ENCODE measurements at regions not wholly inside any gene's neighbourhood (a gene's known extent, or its start where the extent isn't known, plus 50 kb on each side); places are given as distances from the start of the nearest gene placed in this dataset.

DNA sequence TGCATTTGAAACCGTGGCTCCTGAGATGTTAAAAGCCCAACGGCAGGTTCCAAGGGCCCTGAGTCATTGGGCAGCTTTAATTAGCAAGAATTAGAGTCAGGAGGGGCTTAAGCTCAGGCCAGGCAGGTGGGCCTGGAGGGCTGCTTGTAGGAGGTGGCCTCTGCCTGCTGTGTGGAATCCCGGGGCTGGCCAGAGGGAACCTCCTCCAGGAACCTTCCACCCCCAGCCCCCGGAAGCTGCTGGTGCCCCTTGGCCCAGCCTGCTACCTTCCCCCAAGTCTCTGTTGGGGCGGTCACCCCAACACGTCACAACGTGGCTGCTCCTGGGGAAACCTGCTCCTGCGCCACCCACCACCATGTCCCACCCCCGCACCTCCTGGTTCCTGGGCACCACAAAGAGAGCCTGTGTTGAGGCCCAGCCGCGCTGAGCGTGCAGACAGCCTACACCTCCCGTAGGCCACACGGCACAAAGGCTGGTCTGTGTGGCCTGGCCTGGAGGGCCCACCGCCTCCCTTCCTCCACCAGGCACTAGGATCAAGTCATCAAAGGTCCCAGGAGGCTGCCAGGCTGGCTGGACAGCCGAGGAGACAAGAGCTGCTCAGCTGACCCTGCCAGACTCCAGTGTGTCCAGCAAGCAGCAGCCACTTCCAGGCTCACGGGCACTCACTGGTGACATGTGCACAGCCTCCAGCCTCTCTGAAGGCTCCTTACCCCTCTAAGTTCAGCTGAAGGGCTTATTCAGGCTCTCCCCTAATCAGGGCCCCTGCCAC lies 86.3 kb downstream of the SNX5 start:
- Histone ChIP-seq H3K36me3 (ENCODE audit: control insufficient read depth, insufficient read depth, low read length) (no peaks in the 10 kb centered on the region), H3K27ac (ENCODE audit: low read depth, low read length) (no peak overlapping the region), H3K27me3 (ENCODE audit: control insufficient read depth, insufficient read depth, low read length) (no peaks in the 10 kb centered on the region), H3K9ac (ENCODE audit: low read depth, low read length) (no peak overlapping the region), H3K9me3 (ENCODE audit: control insufficient read depth, insufficient read depth, low read length) (no peaks in the 10 kb centered on the region), H3K4me3 (ENCODE audit: low read depth, low read length) (no peak overlapping the region), H3K4me1 (ENCODE audit: control insufficient read depth, insufficient read depth, low read length) (no peaks in the 10 kb centered on the region; the same call in none of the 2 replicates)

DNA sequence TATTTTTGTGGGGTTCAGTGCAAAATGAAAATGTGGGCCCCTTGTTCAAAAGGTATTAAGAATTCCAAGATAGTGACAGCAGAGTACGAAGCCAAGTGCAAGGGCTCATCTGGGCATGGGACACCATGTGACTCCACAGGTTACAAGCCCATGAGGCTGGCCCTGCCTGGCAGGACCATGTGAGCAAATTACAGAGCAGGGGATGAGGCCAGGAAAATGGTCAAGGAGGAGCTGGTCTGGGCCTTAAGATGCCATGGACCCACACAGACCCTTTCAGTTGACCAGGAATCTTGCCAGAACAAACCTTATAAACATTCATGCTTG lies 86.9 kb downstream of the SNX5 start:
- H3K27ac ChIP-seq (ENCODE audit: low read depth, low read length) = no peak overlapping the region
- no peaks in the 10 kb centered on the region; the same call in none of the 2 replicates for H3K4me1 ChIP-seq (ENCODE audit: control insufficient read depth, insufficient read depth, low read length)
- H3K27me3 ChIP-seq (ENCODE audit: control insufficient read depth, insufficient read depth, low read length) = no peaks in the 10 kb centered on the region
- no peak overlapping the region for H3K9ac ChIP-seq (ENCODE audit: low read depth, low read length)
- H3K9me3 ChIP-seq (ENCODE audit: control insufficient read depth, insufficient read depth, low read length) = no peaks in the 10 kb centered on the region
- H3K4me3 ChIP-seq (ENCODE audit: low read depth, low read length) = no peak overlapping the region
- no peaks in the 10 kb centered on the region for H3K36me3 ChIP-seq (ENCODE audit: control insufficient read depth, insufficient read depth, low read length)

DNA sequence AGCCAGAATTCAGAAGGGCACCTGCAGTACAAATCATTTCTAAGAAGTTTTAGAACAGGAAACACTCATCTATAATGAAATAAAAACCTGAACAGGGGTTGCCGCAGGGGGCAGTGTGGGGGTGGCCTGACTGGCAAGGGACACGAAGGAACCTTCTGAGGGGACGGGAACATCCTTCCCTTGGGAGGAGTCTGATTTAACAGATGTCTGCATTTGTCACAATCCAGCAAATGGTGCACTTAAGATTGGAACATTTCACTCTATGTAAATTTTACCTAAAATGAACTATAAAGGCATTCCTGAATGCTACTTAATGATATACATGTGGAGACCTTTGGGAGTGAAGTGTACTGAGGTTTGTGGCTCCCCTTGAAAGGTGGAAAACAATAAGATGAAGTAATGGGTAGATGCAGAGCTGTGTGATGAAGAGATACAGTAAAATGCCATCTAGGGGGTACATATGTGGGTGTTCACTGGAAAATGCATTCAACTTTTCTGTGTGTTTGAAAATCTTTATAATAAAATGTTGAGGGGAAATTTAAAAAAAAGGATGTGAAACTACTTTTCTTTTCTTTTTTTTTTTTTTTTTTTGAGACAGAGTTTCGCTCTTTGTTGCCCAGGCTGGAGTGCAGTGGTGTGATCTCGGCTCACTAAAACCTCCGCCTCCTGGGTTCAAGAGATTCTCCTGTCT lies 89.5 kb downstream of the SNX5 start:
- no peaks in the 10 kb centered on the region for H3K27me3 ChIP-seq (ENCODE audit: control insufficient read depth, insufficient read depth, low read length)
- H3K9ac ChIP-seq (ENCODE audit: low read depth, low read length) = no peak overlapping the region
- H3K4me1 ChIP-seq (ENCODE audit: control insufficient read depth, insufficient read depth, low read length) = peaks cover 14% of the 10 kb centered on the region
- no peak overlapping the region for H3K27ac ChIP-seq (ENCODE audit: low read depth, low read length)
- no peaks in the 10 kb centered on the region for H3K9me3 ChIP-seq (ENCODE audit: control insufficient read depth, insufficient read depth, low read length)
- H3K4me3 ChIP-seq (ENCODE audit: low read depth, low read length) = no peak overlapping the region
- no peaks in the 10 kb centered on the region for H3K36me3 ChIP-seq (ENCODE audit: control insufficient read depth, insufficient read depth, low read length)

DNA sequence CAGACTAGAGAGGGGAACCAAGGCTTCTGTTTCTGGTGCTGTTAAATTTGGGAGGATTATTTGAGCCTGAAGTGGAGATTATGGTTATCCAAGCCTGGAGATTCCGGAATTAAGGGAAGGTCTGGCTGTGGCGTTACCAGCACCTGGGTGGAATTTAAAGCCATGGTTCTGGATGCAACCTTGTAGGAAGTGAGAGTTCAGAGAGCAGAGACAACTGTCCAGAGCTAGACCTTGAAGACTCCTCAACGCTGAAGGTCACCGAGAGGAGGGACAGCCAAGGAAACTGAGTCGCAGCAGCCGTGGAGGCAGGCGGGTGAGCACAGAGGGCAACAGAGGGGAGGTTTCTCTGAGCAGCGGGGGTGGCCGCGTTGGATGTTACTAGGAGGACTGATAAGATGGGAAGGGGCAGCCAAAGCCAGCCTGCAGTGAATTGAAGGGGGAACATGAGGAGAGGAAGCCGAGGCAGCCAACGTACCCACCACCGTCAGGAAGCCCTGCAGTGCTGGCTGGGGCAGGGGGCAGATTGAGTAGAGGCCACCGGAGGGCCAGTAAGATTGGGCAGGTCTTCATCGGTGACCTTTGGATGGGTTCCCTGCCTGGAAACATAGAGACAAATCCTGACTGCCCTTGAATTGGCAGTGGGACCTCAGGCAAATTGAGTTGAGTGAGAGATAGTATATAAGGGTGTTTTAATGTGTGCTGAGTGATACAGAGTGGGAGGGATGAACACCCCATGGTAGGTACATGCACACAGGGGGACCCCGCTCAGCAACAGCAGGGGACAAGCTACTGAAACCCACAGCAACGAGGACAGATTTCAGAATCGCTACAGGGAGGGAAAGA lies 90.3 kb downstream of the SNX5 start:
- Histone ChIP-seq H3K4me1 (ENCODE audit: control insufficient read depth, insufficient read depth, low read length) (peaks cover 19% of the 10 kb centered on the region), H3K27me3 (ENCODE audit: control insufficient read depth, insufficient read depth, low read length) (no peaks in the 10 kb centered on the region), H3K9me3 (ENCODE audit: control insufficient read depth, insufficient read depth, low read length) (no peaks in the 10 kb centered on the region), H3K36me3 (ENCODE audit: control insufficient read depth, insufficient read depth, low read length) (no peaks in the 10 kb centered on the region), H3K27ac (ENCODE audit: low read depth, low read length) (no peak overlapping the region), H3K4me3 (ENCODE audit: low read depth, low read length) (no peak overlapping the region), H3K9ac (ENCODE audit: low read depth, low read length) (no peak overlapping the region)

DNA sequence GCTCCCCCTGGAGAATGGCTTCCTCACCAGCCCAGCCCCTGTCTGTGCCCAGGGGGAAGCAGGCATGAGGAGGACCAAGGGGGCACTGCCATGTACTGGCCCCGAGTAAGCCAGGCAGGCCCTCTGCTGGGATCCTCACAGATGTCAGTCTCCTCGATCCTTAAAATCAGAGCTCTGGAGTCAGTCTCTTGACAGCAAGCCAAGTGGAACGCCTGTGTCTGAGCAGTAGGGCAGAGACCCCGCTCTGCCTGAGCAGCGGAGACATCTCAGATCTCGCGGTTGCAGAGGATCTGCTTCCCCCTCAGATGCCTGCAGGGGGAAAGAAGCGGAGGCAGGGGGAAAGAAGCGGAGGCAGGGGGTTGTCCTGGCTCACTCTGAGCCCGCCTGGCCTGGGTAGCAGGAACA lies 92.6 kb downstream of the SNX5 start:
- H3K4me1 ChIP-seq (ENCODE audit: control insufficient read depth, insufficient read depth, low read length) = peaks cover 39% of the 10 kb centered on the region
- no peak overlapping the region for H3K27ac ChIP-seq (ENCODE audit: low read depth, low read length)
- H3K36me3 ChIP-seq (ENCODE audit: control insufficient read depth, insufficient read depth, low read length) = no peaks in the 10 kb centered on the region

DNA sequence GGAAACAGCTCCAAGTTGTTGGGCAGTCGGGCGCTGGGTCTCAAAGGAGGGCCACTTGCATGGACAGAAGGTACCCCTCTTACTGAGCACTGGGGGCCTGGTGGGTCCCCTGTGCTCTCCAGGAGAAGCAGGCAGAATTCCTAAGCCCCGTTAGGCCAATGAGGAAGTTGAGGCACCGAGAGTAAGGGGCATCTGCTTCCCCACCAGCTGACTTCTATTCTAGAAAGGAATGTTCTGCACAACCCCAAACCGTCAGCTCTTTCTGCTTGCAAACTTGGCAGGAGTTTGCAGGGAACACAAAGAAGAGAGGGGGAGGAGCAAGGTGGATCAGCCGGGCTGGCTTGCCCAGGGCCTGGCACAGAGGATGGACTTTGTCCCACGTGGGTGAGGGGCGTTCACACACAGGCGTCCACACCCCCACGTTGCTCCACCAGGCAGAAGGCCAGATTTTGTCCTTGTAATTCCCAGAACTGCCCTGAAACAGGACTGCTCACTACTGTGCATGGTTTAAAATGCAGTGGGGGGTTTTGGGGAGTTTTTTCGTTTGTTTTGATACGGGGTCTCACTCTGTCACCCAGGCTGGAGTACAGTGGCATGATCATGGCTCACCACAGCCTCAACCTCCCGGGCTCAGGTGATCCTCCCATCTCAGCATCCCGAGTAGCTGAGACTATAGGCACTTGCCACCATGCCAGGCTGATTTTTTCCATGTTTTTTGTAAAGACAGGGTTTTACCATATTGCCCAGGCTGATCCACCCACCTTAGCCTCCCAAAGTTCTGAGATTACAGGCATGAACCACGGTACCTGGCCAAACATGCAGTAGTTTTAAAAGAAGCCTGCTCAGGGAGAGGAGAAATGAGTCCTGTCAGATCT lies 93.3 kb downstream of the SNX5 start:
- Histone ChIP-seq H3K27ac (ENCODE audit: low read depth, low read length) (no peak overlapping the region), H3K36me3 (ENCODE audit: control insufficient read depth, insufficient read depth, low read length) (no peaks in the 10 kb centered on the region), H3K4me3 (ENCODE audit: low read depth, low read length) (no peak overlapping the region), H3K4me1 (ENCODE audit: control insufficient read depth, insufficient read depth, low read length) (peaks cover 43% of the 10 kb centered on the region), H3K27me3 (ENCODE audit: control insufficient read depth, insufficient read depth, low read length) (no peaks in the 10 kb centered on the region), H3K9me3 (ENCODE audit: control insufficient read depth, insufficient read depth, low read length) (no peaks in the 10 kb centered on the region), H3K9ac (ENCODE audit: low read depth, low read length) (no peak overlapping the region)

More for the DNA sequence above, 92.6 kb downstream of the SNX5 start:
- Histone ChIP-seq H3K9me3 (ENCODE audit: control insufficient read depth, insufficient read depth, low read length) (no peaks in the 10 kb centered on the region), H3K27me3 (ENCODE audit: control insufficient read depth, insufficient read depth, low read length) (no peaks in the 10 kb centered on the region), H3K9ac (ENCODE audit: low read depth, low read length) (0 out of 2 replicates have a peak overlapping the region, but pooled peaks have one; percentile 20), H3K4me3 (ENCODE audit: low read depth, low read length) (no peak overlapping the region)

DNA sequence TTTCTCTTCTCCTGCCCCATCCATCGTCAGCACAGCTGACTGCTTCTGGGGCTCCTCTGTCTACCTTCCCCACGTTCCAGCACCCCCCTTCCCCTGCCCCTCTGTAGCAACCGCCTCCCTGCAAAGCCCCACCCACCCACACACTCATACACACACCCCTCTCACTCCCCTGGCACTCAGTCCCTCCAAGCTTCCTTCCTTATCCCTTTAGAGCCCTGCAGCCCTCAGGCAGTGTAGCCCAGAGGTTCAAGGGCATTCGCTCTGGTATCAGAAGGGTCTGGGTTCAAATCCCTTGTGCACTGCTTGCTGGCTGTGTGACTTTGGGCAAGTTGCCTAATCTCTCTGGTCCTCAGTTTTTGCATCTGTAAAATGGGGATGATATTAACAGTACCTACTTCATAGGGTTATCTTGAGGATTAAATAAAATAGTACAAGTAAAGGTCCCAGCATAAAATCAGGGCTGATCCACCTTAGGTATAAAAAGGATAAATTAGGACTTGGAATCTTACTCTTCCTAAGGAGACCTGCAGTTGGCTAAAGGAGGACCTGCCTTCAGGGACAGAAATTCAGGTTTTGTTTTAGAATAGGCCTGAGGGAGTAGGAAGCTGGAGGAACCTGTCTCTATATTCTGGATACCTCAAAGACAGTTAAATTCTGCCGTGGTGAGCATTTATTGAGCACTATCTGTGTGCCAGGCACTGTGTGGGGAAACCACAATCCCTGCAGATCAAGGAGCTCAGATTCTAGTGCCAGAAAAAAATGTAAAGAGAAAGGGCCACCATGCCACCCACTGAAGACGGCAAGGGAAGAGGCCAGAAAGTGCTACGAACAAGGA lies 94.1 kb downstream of the SNX5 start:
- Histone ChIP-seq H3K36me3 (ENCODE audit: control insufficient read depth, insufficient read depth, low read length) (no peaks in the 10 kb centered on the region), H3K4me3 (ENCODE audit: low read depth, low read length) (no peak overlapping the region), H3K27me3 (ENCODE audit: control insufficient read depth, insufficient read depth, low read length) (no peaks in the 10 kb centered on the region), H3K4me1 (ENCODE audit: control insufficient read depth, insufficient read depth, low read length) (peaks cover 44% of the 10 kb centered on the region), H3K9me3 (ENCODE audit: control insufficient read depth, insufficient read depth, low read length) (no peaks in the 10 kb centered on the region), H3K27ac (ENCODE audit: low read depth, low read length) (no peak overlapping the region), H3K9ac (ENCODE audit: low read depth, low read length) (no peak overlapping the region)

DNA sequence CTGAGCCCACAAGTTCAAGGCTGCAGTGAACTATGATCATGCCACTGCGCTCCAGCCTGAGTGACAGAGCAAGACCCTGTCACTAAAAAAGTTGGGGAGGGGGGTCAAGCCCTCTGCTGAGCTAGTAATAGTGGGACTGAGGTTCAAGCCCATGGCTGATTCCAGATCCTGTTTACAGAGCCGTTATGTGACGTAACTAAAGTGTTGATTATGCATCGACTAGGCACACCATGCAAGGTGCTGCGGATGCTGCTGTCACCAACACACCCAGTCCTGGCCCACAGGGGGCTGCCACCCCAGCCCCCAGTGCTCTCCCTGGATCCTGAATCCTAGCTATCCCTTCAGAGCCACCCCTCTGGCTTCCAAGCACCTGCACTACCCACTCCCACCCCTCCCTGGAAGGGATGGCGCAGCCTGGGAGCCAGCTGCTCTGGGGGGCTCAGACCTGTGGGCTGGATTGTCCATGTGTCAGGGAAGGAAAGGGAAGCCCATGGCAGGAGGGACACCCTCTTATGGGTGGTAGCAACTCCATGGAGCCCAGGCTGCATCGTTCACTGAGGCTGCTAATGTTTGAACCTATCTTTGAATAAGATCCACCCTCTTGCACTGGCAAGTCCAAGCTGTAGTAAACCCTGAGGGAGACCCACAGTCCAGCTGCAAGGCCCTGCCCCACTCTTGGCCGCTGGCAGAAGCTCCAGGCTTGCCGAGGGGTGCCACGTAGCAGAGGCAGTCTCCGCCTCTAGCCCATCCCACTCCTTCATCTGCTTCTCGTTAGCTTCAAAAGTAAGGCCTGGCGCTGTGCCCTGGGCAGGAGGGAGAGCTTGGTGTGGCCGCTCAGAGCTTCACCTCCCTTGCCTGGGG lies 95.0 kb downstream of the SNX5 start:
- peaks cover 53% of the 10 kb centered on the region for H3K4me1 ChIP-seq (ENCODE audit: control insufficient read depth, insufficient read depth, low read length)
- no peak overlapping the region for H3K4me3 ChIP-seq (ENCODE audit: low read depth, low read length)
- H3K36me3 ChIP-seq (ENCODE audit: control insufficient read depth, insufficient read depth, low read length) = no peaks in the 10 kb centered on the region
- H3K27me3 ChIP-seq (ENCODE audit: control insufficient read depth, insufficient read depth, low read length) = no peaks in the 10 kb centered on the region
- no peaks in the 10 kb centered on the region for H3K9me3 ChIP-seq (ENCODE audit: control insufficient read depth, insufficient read depth, low read length)
- H3K9ac ChIP-seq (ENCODE audit: low read depth, low read length) = no peak overlapping the region
- no peak overlapping the region for H3K27ac ChIP-seq (ENCODE audit: low read depth, low read length)

DNA sequence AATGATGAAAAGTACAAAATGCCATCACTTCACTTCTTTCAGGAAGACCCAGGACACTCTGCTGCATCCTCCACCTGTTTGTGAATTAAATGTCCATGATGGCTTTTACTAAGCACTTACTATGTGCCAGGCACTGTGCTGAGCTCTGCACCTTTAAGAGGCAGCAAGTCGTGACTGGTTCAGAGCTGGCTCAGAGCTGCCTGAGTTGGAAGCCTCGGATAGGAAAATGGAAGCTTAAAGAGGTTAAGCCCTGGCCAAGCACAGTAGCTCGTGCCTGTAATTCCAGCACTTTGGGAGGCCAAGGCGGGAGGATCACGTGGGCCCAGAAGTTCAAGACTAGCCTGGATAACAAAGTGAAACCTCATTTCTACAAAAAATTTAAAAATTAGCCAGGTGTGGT lies 95.6 kb downstream of the SNX5 start:
- Histone ChIP-seq H3K4me1 (ENCODE audit: control insufficient read depth, insufficient read depth, low read length) (peaks cover 60% of the 10 kb centered on the region), H3K9ac (ENCODE audit: low read depth, low read length) (no peak overlapping the region), H3K27me3 (ENCODE audit: control insufficient read depth, insufficient read depth, low read length) (no peaks in the 10 kb centered on the region), H3K36me3 (ENCODE audit: control insufficient read depth, insufficient read depth, low read length) (no peaks in the 10 kb centered on the region), H3K27ac (ENCODE audit: low read depth, low read length) (no peak overlapping the region), H3K9me3 (ENCODE audit: control insufficient read depth, insufficient read depth, low read length) (no peaks in the 10 kb centered on the region), H3K4me3 (ENCODE audit: low read depth, low read length) (no peak overlapping the region)
